NCI-H1694 treated with DMSO at 0.1 percent for 48 hours (cell line): ENCODE measurements at regions not wholly inside any gene's neighbourhood (a gene's known extent, or its start where the extent isn't known, plus 50 kb on each side); places are given as distances from the start of the nearest gene placed in this dataset.

ENCODE experiments used
- DNase-seq: peaks from one replicate; lab custom pipeline; 2025; lab: John Stamatoyannopoulos, UW

DNA sequence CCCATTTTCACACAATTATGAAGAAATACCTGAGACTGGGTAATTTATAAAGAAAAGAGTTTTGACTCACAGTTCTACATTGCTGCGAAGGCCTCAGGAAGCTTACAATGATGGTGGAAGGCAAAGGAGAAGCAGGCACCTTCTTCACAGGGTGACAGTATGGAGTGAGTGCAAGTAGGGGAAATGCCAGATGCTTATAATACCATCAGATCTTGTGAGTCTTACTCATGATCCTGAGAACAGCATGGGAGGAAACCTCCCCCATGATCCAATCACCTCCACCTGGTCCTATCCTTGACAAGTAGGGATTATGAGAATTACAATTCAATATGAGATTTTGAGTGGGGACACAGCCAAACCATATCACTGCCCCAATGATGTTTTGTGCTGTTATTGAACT lies 189.3 kb upstream of the CRY1 start:
- DNase-seq, result no peak

DNA sequence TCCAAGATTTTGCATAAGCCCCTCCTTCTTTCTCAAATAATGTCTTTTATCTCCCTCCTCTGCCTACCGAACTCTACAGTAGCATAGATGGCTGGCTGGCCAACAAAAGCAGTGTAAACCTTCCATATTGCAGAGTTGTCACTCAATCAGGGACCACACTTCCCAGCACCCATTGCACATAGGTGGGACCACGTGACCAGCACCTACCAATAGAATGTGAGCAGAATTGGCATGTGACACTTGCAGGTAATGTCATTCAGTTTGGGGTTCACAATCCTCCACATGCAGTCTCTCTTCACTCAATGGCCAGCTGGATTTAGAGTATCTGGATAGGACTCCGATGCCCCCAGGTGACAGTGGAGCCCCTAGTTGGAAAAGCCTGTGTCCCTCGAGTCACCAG lies 190.3 kb upstream of the CRY1 start:
- DNase-seq, result no peak

DNA sequence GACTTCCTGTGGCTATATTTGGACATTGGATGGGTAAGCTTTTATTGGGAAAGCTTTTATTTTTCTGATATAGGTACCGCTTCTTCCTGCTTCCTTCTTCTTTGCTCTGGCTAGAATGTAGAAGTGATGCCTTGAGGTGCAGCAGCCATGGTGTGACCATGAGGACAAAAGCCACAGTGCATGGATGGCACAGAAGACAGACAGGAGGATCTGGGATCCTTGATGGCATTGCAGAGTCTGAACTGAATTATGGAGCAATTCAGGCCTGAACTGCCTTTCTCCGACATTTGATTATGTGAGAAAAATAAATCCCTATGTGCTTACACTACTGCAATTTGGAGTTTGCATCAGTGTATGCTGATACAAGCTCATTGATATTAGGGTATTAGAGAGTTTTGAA lies 191.3 kb upstream of the CRY1 start:
- no peak for DNase-seq

DNA sequence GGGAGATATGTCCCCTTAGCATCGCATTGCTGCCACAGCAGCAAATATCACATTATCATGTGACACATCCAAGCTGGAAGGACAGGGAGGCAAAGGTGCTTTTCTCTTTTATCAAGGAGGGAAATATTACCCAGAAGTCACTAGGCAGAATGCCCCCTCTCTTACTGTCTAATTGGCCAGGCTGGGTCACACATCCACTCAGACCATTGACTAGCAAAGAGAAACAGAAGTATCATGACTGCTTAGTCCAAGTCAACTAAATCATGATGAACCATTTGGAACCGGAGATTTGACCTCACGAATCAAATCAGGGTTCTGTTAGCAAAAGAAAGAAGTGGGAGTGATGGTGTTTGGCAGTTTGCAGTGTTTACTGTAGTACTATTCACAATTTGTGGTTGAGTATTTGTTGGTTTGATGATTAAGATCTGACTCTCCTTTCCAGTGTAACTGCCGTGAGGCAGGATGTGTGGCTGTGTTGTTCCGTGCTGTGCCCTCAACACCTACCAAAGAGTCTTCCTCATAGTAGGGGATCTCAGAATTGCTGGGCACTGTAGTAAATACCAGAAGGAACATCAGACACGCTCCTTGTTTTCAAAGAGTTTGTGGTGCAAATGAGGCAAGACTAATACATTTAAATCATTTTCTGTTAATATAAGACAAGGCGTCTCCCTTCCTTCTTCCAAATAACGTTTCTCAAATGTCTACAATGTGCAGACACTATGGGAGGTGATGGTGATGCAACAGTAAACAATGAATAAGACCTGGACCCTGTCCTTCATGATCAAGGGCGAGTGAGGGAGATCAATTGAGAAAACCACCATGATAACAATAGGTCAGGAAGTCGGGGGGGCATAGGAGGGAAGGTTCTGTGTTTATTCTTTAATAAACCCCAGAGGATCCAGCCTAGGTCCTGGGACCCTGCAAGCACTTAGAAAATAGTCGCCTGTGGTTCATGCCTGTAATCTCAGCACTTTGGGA lies 194.4 kb upstream of the CRY1 start:
- no peak for DNase-seq

DNA sequence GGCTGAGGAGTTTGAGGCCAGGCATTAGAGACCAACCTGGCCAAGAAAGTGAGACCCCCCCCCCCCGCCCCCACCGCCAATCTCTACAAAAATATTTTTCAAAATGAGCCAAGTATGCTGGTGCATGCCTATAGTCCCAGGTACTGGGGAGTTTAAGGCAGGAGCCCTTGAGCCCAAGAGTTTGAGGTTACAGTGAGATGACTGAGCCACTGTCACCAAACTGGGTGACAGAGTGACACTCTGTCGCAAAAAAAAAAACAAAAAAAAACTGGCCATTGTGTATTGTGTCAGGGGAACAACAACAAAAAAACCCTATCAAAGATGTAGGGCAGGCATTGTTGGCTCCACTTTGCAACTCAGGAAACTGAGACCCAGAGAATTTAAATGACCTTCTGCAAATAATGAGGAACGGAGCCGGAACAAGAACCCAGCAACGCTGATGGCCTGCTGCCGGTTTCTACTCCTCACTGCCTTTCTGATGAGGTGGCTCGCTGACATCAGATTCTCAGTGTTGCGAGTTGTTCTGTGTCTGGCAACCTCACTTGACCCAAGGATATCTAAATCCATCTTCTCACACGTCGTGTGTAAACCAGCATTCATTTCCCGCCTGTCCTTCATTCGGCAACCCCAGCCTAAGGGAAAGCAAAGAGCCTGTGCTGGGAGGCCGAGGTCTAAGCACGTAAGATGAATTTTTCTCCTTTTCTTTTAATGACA lies 195.2 kb upstream of the CRY1 start:
- no peak for DNase-seq

DNA sequence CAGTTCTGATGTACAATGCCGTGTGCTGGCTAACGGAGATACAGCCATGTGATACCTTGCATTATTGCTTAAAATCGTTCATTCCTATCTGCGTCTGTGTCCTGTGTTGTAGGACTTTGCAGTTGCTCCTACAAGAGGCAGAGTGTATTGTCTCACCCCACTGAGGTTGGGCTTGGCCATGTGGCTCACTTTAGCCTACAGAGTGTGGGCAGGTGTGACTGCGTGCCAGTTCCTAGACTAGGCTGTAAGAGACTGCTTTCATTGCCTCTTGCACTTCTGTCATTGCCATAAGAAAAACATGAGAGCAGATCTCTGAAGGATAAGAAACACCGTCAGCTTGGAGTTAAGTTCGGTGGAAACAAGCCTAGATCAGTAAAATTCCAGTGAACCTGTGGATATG lies 197.7 kb upstream of the CRY1 start:
- no peak for DNase-seq

DNA sequence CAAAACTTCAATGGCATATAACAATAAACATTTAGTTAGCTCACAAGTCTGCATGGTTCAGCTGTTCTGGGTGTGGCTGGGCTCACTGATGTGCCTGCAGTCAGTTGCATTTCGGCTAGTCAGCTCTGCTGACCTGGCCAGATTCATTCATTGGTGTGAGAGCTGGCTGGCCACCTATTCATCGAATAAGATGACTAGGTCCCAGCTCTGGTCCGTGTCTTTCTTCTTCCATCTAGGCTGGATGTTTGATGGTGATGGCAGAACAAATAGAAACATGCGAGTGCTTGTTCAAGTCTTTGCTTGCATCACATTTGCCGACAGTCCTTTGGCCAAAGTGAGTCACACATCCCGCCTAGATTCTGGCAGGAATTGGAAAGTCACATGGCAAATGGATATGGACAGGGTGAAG lies 203.3 kb upstream of the CRY1 start:
- DNase-seq, result no peak

DNA sequence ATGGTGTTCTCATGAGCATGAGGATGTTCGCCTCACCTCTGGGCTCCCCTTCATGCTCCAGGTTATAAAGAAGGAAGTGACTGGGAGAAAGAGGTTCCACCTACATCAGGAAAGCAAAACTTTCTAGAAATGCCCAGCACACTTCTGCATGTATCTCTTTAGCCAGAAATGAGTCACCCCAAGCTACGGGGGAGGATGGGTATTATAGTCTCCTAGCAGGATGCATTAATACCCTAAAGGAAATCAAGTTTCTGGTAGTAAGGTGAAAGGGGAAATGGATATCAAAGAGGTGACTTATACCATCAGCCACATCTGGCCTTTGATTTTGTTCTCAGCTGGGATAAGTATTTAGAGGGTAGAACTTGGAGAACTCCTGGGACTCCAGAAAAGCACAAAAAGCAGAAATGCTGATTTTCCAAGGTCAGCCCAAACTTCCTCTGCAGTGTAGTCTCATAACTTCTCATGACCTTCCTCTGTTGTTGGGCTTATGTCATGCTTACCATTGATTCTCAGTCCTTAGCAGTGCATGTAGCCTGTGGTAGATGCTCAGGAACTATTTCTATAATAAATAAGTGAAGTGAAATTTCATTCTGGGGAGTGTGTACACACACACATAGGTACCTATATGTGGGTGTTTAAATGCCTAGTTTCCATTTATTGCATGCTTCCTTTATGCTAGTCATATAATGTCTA lies 209.4 kb upstream of the CRY1 start:
- DNase-seq, result no peak

DNA sequence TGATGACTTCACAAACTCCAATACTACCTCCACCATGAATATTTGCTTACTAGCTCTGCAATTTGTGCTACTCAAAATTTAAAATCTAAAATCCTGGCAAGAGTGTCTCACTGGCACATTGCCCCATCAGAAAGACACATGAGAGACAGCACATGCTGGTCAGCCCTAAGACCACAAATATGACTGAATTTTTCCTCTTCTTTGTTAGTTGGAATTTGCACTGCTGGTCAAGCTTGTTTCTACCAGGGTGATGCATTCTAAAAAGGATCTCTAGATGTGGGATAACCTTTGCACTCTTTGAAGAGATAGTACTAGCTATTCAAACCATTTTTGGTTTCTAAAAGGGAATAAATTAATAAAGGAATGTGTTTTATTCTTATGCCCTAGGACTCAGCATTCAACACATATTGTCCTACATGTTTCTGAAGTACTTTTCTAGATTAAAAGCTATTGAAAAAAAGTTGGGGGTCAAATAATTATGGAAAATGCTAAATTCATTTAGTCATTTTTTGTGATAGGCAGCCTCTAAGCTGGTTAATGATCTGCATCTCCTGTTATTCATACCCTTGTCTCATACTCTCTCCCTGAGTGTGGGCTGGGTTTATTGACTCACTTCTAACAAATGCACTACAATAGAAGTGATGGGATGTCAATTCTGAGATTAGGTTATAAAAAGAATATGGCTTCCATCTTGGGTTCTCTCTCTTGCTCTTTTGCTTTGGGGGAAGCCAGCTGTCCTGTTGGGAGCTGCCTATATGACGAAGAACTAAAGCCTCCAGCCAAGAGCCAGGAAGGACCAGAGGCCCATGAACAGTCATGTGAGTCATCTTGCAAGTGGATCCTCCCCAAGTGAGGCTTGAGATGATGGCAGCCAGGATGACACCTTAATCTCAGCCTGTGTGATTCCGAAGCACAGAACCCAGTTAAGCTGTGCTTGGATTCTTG lies 211.5 kb upstream of the CRY1 start:
- no peak for DNase-seq

DNA sequence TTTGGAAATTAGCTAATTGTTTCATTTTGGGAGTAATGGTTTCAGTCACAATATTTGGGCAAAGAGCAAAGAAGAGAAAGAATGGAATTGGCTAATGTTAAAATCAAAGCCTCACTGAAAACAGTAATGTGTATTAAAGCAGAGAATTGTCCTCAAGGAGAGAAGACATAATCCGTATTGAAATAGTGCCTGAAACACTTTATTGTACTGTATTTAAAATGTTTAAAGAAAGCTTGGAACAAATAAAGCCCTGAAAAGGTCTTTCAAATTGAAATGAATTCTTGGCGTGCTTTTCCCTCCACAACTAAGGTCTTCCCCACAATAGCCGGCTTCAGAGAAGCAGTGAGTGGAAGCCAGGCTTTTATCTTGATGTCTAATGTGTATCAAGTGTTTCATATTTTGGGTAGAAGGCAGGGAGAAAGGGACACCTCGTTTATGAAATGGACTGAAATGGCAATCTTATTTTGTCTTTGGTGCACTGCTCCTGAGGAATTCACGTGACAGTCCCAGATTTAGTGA lies 212.9 kb upstream of the CRY1 start:
- DNase-seq, result no peak

DNA sequence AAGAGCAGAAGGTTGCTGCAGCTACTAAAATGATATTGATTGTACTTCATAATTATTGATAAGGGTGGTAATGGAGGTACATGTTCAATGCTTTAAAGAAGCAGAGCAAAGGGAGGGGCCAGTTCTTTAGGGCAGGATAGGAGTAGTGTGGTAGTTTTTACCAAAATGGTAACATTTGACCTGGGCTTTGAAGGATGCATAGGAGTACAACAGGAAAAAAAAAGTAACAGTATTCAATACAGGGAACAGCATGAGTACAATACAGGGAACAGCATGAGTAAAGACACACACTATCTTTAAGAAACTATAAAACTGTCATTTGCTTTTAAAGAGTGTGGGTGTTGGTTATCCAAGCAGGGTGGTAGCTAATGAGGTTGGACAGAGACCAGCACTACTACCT lies 215.0 kb upstream of the CRY1 start:
- no peak for DNase-seq

DNA sequence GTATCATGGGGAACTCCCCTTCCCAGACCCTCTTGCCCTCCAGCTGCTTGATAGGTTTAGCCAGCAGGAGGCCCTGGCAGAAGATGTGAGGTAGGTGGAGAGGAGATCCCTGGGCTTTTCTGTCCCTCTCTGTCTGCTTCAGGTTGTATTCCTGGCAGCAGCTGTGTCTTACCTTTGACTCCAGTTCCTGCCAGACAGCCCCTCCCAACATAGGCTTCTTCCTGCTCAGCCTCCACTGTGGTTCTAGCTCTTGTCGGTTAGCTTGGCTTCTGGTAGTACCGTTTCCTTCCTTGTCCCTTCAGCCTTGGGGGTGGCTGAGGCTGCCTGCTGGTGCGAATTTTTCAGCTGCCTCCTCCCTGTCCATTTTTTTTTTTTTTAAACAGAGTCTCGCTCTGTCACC lies 215.7 kb upstream of the CRY1 start:
- no peak for DNase-seq

DNA sequence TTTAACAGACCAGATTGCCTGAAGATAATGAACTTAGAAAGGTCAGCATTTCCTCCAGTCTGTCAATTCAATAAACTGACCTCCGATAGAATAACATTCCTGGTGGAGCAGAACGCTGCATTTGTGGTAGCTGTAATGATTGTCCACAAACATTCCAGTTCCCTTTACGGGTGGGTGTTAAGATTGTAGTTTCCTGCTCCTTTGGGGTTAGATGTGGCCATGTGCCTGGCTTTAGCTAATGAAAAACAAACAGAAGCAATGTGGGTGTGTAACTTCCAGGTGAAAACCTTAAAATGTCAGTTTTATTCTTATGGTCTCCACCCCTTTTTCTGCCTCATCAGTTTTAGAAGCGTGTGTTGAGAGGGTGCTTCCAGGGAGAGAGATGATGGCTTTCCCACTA lies 217.3 kb upstream of the CRY1 start:
- no peak for DNase-seq

DNA sequence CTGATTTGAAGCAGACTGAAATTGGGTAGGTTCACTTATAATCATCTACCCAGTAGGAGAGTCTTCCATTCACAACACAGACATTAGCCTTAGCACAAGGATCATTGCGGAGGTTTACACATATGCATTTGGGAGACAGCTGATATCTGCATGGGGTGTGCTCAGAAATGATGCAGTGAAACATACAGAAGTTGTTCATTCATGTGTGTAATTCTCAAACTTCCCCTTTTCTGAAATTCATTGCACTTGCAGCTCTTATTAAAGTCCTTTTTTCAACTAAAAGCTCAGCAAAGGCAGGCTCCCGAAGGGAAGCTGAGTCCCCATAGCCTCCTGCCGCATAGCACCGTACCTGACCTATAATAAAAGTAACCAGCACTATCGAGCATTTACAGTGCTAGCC lies 218.3 kb upstream of the CRY1 start:
- no peak for DNase-seq

DNA sequence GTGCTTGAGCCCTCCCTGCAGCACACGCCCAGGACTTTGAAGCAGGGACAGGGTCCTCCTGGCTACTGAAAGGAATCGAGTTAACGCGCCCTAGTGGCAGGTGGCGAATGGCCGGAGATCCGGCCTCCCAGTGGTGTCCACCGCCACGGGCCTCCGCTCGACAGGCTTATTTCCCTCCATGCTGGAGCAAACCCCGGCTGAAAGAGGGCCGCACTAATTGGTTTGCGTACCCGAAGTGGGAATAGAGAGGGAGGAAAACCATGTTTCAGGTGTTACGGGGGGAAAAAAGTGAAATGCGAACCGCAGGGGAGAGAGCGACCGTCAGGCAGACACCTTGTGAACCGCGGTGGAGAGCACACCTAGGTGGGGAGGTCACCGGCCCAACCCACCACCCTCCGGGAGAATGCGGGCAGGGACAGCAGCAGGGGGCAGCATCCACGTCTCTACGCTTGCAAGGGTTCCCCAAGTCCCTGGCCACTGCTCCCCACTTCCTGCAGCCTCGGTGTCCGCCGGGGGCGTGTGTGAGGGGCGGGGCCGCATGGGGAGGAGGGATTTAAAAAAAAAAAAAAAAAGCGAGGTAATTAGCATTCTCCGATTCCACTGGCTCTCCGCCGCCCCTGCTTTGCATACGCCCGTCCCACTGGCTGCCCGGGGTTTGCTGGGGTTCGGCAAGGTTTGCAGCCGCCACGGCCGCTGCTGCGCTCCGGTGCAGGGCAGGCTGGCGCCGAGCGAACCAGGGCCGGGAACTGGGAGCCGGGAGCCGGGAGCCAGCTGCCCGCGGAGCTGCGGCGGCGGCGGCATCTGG lies 224.6 kb upstream of the CRY1 start:
- DNase-seq, result peak; percentile 64

DNA sequence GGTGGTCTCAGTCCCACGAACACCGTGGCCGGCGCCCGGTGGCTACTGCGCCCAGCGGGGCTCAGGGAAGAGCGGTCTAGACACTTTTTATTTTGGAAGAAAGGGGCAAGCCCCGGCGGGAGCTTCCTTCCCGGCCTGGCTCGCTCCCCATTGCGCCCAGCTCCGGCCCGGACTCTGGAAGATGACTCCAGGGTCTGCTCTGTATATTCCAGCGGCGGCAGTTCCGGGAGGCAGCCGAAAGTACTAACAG lies 225.1 kb upstream of the CRY1 start:
- no peak for DNase-seq

DNA sequence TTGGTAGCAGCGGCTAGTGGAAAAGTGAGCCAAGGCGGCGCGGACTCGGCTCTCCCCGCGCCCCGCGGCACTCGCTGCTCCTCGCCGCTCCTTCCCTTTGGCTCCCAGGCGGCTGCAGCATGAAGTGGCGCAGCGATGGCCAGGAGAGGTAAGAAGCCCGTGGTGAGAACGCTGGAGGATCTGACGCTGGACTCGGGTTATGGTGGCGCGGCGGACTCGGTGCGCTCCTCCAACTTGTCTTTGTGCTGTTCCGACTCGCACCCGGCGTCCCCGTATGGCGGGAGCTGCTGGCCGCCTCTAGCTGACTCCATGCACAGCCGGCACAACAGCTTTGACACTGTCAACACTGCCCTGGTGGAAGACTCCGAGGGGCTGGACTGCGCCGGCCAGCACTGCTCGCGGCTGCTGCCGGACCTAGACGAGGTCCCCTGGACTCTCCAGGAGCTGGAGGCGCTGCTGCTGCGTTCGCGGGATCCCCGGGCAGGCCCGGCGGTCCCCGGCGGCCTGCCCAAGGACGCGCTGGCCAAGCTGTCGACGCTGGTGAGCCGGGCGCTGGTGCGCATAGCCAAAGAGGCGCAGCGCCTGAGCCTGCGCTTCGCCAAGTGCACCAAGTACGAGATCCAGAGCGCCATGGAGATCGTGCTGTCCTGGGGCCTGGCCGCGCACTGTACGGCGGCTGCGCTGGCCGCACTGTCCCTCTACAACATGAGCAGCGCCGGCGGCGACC lies 225.6 kb upstream of the CRY1 start:
- peak; percentile 14 for DNase-seq

DNA sequence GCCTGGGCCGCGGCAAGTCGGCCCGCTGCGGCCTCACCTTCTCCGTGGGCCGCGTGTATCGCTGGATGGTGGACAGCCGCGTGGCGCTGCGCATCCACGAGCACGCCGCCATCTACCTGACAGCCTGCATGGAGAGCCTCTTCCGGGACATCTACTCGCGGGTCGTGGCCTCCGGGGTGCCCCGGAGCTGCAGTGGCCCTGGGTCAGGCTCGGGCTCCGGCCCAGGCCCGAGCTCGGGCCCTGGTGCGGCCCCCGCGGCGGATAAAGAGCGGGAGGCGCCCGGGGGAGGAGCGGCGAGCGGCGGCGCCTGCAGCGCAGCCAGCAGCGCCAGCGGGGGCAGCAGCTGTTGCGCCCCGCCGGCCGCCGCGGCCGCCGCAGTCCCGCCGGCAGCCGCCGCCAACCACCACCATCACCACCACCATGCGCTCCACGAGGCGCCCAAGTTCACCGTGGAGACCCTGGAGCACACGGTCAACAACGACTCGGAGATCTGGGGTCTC lies 226.2 kb upstream of the CRY1 start:
- no peak for DNase-seq

DNA sequence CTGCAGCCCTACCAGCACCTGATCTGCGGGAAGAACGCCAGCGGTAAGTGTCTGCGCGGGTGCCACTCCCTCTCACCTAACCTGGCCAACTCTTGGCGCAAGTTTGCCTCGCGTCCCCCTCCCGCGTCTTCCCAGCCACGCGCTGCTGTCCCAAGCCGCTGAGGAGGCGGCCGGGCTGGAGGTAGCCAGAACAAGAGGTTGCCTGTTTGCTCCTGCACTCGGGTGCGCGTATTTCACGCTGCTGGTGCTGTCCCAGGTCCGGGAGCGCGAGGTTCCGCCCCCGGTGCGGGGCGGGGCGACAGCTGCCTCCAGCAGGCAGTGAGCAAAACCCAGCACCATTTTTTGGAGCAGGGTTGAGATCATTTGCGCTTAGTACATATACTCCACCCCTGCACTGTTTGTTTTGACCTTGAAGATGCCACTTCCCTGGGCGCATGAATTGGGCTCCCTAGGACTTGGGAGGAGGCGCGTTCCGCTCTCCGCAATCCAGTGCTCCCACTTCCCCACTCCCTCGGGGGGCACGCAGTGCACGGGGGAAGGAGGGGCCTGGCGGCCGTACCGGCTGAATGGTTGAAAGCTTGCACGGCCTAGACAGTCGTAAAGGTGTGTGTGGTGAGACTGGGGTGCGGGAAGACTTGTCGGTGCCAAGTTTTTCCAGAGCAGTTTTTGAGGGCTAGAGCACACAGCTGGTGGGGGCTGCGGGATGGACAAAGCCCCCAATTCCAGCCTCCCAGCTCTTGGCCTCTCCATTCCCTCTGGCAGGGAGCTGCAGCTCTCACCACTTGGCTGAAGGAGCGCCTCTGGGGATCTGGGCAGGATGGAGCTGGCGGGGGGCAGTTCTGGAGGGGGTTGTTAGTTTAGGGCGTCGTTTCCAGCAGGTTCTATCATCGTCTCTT lies 226.9 kb upstream of the CRY1 start:
- peak; percentile 24 for DNase-seq
